ENCODE measurements at regions not wholly inside any gene's neighbourhood (a gene's known extent, or its start where the extent isn't known, plus 50 kb on each side); places are given as distances from the start of the nearest gene placed in this dataset.

- TF ChIP-seq POLR2A (IDR thresholded peaks at IDR 0.05; ENCODE audit: low read depth, low read length): no peak
- no peak for TF ChIP-seq POLR2AphosphoS5 (IDR thresholded peaks at IDR 0.05; ENCODE audit: low read depth, low read length)
These were observed 141.9 kb downstream of the KIF26A start for GRCh38 chr14:104280085-104280901.

All from GM12892 (cell line).